ENCODE measurements at regions not wholly inside any gene's neighbourhood (a gene's known extent, or its start where the extent isn't known, plus 50 kb on each side); places are given as distances from the start of the nearest gene placed in this dataset.

GRCh38 chr6:168255283-168255881, 64.2 kb downstream of the DACT2 start:
- H3K36me3 ChIP-seq (ENCODE audit: insufficient read depth), result no peaks in the 10 kb centered on the region
- DNase-seq (ENCODE audit: extremely low spot score), result no peak
- WGBS, result 97% methylated on average over 4 of the region's 4 CpGs
- no peak overlapping the region for H3K27ac ChIP-seq (ENCODE audit: low read depth)
- H3K4me1 ChIP-seq (ENCODE audit: insufficient read depth), result no peaks in the 10 kb centered on the region
- no peak overlapping the region for H3K4me3 ChIP-seq (ENCODE audit: low read depth, low read length)

GRCh38 chr6:168252267-168252666, 67.3 kb downstream of the DACT2 start:
- 92% methylated on average over 4 of the region's 4 CpGs for WGBS
- H3K27ac ChIP-seq (ENCODE audit: low read depth), result no peak overlapping the region
- H3K4me1 ChIP-seq (ENCODE audit: insufficient read depth), result no peaks in the 10 kb centered on the region
- no peak overlapping the region for H3K4me3 ChIP-seq (ENCODE audit: low read depth, low read length)
- DNase-seq (ENCODE audit: extremely low spot score), result no peak
- H3K36me3 ChIP-seq (ENCODE audit: insufficient read depth), result no peaks in the 10 kb centered on the region

- H3K27ac ChIP-seq (ENCODE audit: low read depth), result no peak overlapping the region
- no peaks in the 10 kb centered on the region for H3K36me3 ChIP-seq (ENCODE audit: insufficient read depth)
- no peak overlapping the region for H3K4me3 ChIP-seq (ENCODE audit: low read depth, low read length)
- H3K4me1 ChIP-seq (ENCODE audit: insufficient read depth), result no peaks in the 10 kb centered on the region
- no peak for DNase-seq (ENCODE audit: extremely low spot score)
- WGBS, result 86% methylated on average over 11 of the region's 11 CpGs
Measured at GRCh38 chr6:168250250-168250649, 69.3 kb downstream of the DACT2 start.

- Histone ChIP-seq H3K36me3 (ENCODE audit: insufficient read depth) (no peaks in the 10 kb centered on the region), H3K4me3 (ENCODE audit: low read depth, low read length) (no peak overlapping the region), H3K27ac (ENCODE audit: low read depth) (no peak overlapping the region), H3K4me1 (ENCODE audit: insufficient read depth) (no peaks in the 10 kb centered on the region)
- WGBS, result 96% methylated on average over 13 of the region's 13 CpGs
- DNase-seq (ENCODE audit: extremely low spot score), result no peak
Measured at GRCh38 chr6:168249746-168250145, 69.8 kb downstream of the DACT2 start.

- WGBS, result 74% methylated on average over 9 of the region's 9 CpGs
- Histone ChIP-seq H3K27ac (ENCODE audit: low read depth) (no peak overlapping the region), H3K4me3 (ENCODE audit: low read depth, low read length) (no peak overlapping the region), H3K4me1 (ENCODE audit: insufficient read depth) (no peaks in the 10 kb centered on the region), H3K36me3 (ENCODE audit: insufficient read depth) (no peaks in the 10 kb centered on the region)
- DNase-seq (ENCODE audit: extremely low spot score), result no peak
Measured at GRCh38 chr6:168248148-168248620, 71.4 kb downstream of the DACT2 start.

- WGBS, result 26% methylated on average over 16 of the region's 16 CpGs
- Histone ChIP-seq H3K36me3 (ENCODE audit: insufficient read depth) (no peaks in the 10 kb centered on the region), H3K27ac (ENCODE audit: low read depth) (no peak overlapping the region), H3K4me3 (ENCODE audit: low read depth, low read length) (no peak overlapping the region), H3K4me1 (ENCODE audit: insufficient read depth) (no peaks in the 10 kb centered on the region)
- no peak for DNase-seq (ENCODE audit: extremely low spot score)
Measured at GRCh38 chr6:168247443-168248147, 72.0 kb downstream of the DACT2 start.

- 96% methylated on average over 17 of the region's 17 CpGs for WGBS
- H3K36me3 ChIP-seq (ENCODE audit: insufficient read depth), result no peaks in the 10 kb centered on the region
- H3K4me1 ChIP-seq (ENCODE audit: insufficient read depth), result no peaks in the 10 kb centered on the region
- H3K4me3 ChIP-seq (ENCODE audit: low read depth, low read length), result no peak overlapping the region
- no peak overlapping the region for H3K27ac ChIP-seq (ENCODE audit: low read depth)
- no peak for DNase-seq (ENCODE audit: extremely low spot score)
Measured at GRCh38 chr6:168244961-168245551, 74.5 kb downstream of the DACT2 start.

- H3K36me3 ChIP-seq (ENCODE audit: insufficient read depth), result no peaks in the 10 kb centered on the region
- no peak overlapping the region for H3K4me3 ChIP-seq (ENCODE audit: low read depth, low read length)
- no peak for DNase-seq (ENCODE audit: extremely low spot score)
- H3K27ac ChIP-seq (ENCODE audit: low read depth), result no peak overlapping the region
- no peaks in the 10 kb centered on the region for H3K4me1 ChIP-seq (ENCODE audit: insufficient read depth)
- 81% methylated on average over 6 of the region's 6 CpGs for WGBS
Measured at GRCh38 chr6:168243812-168244376, 75.7 kb downstream of the DACT2 start.

- Histone ChIP-seq H3K4me1 (ENCODE audit: insufficient read depth) (no peaks in the 10 kb centered on the region), H3K4me3 (ENCODE audit: low read depth, low read length) (no peak overlapping the region), H3K36me3 (ENCODE audit: insufficient read depth) (no peaks in the 10 kb centered on the region), H3K27ac (ENCODE audit: low read depth) (no peak overlapping the region)
- WGBS, result 88% methylated on average over 8 of the region's 8 CpGs
- no peak for DNase-seq (ENCODE audit: extremely low spot score)
Measured at GRCh38 chr6:168242940-168243225, 76.7 kb downstream of the DACT2 start.

GRCh38 chr6:168242111-168242939, 77.3 kb downstream of the DACT2 start:
- H3K27ac ChIP-seq (ENCODE audit: low read depth), result no peak overlapping the region
- no peak overlapping the region for H3K4me3 ChIP-seq (ENCODE audit: low read depth, low read length)
- no peak for DNase-seq (ENCODE audit: extremely low spot score)
- H3K4me1 ChIP-seq (ENCODE audit: insufficient read depth), result no peaks in the 10 kb centered on the region
- H3K36me3 ChIP-seq (ENCODE audit: insufficient read depth), result no peaks in the 10 kb centered on the region
- WGBS, result 95% methylated on average over 9 of the region's 9 CpGs

- no peaks in the 10 kb centered on the region for H3K36me3 ChIP-seq (ENCODE audit: insufficient read depth)
- no peak overlapping the region for H3K27ac ChIP-seq (ENCODE audit: low read depth)
- no peak overlapping the region for H3K4me3 ChIP-seq (ENCODE audit: low read depth, low read length)
- H3K4me1 ChIP-seq (ENCODE audit: insufficient read depth), result no peaks in the 10 kb centered on the region
- WGBS, result 43% methylated on average over 5 of the region's 5 CpGs
- DNase-seq (ENCODE audit: extremely low spot score), result no peak
Measured at GRCh38 chr6:168240160-168240559, 79.4 kb downstream of the DACT2 start.

GRCh38 chr6:168239044-168239773, 80.4 kb downstream of the DACT2 start:
- DNase-seq (ENCODE audit: extremely low spot score), result no peak
- Histone ChIP-seq H3K4me3 (ENCODE audit: low read depth, low read length) (no peak overlapping the region), H3K4me1 (ENCODE audit: insufficient read depth) (no peaks in the 10 kb centered on the region), H3K27ac (ENCODE audit: low read depth) (no peak overlapping the region), H3K36me3 (ENCODE audit: insufficient read depth) (no peaks in the 10 kb centered on the region)
- 70% methylated on average over 21 of the region's 21 CpGs for WGBS
